SU-DHL-6 (cell line): ENCODE measurements at regions not wholly inside any gene's neighbourhood (a gene's known extent, or its start where the extent isn't known, plus 50 kb on each side); places are given as distances from the start of the nearest gene placed in this dataset.

Experiments
- EZH2phosphoT487 ChIP-seq: fragments of 200-600 bp; sonication (generic), shearing (Covaris generic); conservative IDR thresholded peaks from 2 replicates; pipeline ENCODE4 v1.6.1; 2018; ENCODE audit warnings: mild to moderate bottlenecking, antibody characterized with exemption, low read length, moderate library complexity, mixed read lengths
- TF ChIP-seq, protein P1 (sequence below): fragments of 200-600 bp; sonication (generic); IDR thresholded peaks from one replicate; pipeline ENCODE4 v1.5.1; 2017; ENCODE audit warnings: antibody characterized with exemption, mild to moderate bottlenecking, low read length, moderate library complexity; ENCODE audit not compliant: insufficient read depth, poor library complexity, severe bottlenecking

DNA sequence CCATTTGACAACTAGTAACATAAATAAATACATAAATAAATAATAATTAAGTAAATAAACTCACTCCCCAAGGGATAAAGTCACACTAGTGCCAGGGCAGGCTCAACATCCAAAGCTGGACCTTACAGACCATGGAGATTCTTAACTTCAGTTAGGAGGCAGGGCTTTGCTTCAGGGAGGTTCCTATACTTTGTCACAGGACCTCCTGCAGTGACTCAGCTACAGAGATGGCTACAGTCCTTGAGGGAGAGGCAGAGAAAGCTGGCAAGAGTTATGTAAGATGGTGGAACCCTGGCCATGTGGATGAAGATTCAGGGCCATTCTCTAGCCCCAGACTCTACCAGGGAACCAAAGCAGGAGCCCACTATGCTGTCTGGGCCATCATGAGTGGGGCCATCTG lies 74.1 kb upstream of the CADM1 start:
- TF ChIP-seq, protein P1, sequence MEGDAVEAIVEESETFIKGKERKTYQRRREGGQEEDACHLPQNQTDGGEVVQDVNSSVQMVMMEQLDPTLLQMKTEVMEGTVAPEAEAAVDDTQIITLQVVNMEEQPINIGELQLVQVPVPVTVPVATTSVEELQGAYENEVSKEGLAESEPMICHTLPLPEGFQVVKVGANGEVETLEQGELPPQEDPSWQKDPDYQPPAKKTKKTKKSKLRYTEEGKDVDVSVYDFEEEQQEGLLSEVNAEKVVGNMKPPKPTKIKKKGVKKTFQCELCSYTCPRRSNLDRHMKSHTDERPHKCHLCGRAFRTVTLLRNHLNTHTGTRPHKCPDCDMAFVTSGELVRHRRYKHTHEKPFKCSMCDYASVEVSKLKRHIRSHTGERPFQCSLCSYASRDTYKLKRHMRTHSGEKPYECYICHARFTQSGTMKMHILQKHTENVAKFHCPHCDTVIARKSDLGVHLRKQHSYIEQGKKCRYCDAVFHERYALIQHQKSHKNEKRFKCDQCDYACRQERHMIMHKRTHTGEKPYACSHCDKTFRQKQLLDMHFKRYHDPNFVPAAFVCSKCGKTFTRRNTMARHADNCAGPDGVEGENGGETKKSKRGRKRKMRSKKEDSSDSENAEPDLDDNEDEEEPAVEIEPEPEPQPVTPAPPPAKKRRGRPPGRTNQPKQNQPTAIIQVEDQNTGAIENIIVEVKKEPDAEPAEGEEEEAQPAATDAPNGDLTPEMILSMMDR = no peak
- no peak for TF ChIP-seq EZH2phosphoT487
